Activated CD8-positive, alpha-beta T cell treated with anti-CD3 and anti-CD28 coated beads for 36 hours (primary cell): ENCODE measurements at regions not wholly inside any gene's neighbourhood (a gene's known extent, or its start where the extent isn't known, plus 50 kb on each side); places are given as distances from the start of the nearest gene placed in this dataset.
"Not testable (repeated sequence)": the region's sequence is repeated elsewhere in the genome, so short reads cannot be mapped to it uniquely, and the experiment has no call there.

ENCODE experiments used
- ATAC-seq: fragments of 200-7000 bp; cut with Tn5 transposase; one replicate; pipeline ENCODE4 v1.10.0; 2021; ENCODE audit warnings: mild to moderate bottlenecking, moderate library complexity
- CTCF ChIA-PET: fragments of 350-600 bp; sonication (Branson Sonifier 250); formaldehyde crosslinking; loops from one replicate; lab custom pipeline; 2021; ENCODE audit warnings: antibody characterized with exemption; lab: Charles Lee
- POLR2A ChIA-PET: fragments of 350-600 bp; sonication (Branson Sonifier 250); formaldehyde crosslinking; loops from one replicate; lab custom pipeline; 2021; ENCODE audit warnings: antibody characterized with exemption; lab: Charles Lee
- DNase-seq: peaks from one replicate; pipeline ENCODE4 v3.0.0-alpha.2; 2020
- H3K27ac Mint-ChIP-seq: one replicate; pipeline ENCODE4 v1.8.0; 2021; ENCODE audit warnings: mild to moderate bottlenecking, mixed read lengths
- H3K27me3 Mint-ChIP-seq: one replicate; pipeline ENCODE4 v1.8.0; 2021; ENCODE audit warnings: mixed read lengths
- H3K36me3 Mint-ChIP-seq: one replicate; pipeline ENCODE4 v1.8.0; 2021; ENCODE audit warnings: low read depth, mixed read lengths
- H3K4me1 Mint-ChIP-seq: one replicate; pipeline ENCODE4 v1.8.0; 2021; ENCODE audit warnings: low read depth, mixed read lengths
- H3K4me3 Mint-ChIP-seq: one replicate; pipeline ENCODE4 v1.8.0; 2021; ENCODE audit warnings: mild to moderate bottlenecking, moderate library complexity, mixed read lengths
- H3K9me3 Mint-ChIP-seq: one replicate; pipeline ENCODE4 v1.8.0; 2021; ENCODE audit warnings: mixed read lengths
- CTCF ChIP-seq: fragments of 200-600 bp; IDR thresholded peaks from one replicate; pipeline ENCODE4 v1.8.0; 2022; ENCODE audit warnings: antibody characterized with exemption, mild to moderate bottlenecking
- intact Hi-C: fragments of 100-400 bp; cut with micrococcal nuclease; formaldehyde crosslinking; loops from one replicate; pipeline ENCODE4 v1.10.0; 2022

- ChIA-PET CTCF (no interaction called here), POLR2A (no interaction called here)
- peaks cover 4% of the 10 kb centered on the region for H3K9me3 Mint-ChIP-seq
- intact Hi-C loops, result no loop called here
- no peaks in the 10 kb centered on the region for H3K36me3 Mint-ChIP-seq
- H3K27ac Mint-ChIP-seq, result no peak overlapping the region
- no peak for TF ChIP-seq CTCF
- DNase-seq (no peak), ATAC-seq (no peak)
- no peak overlapping the region for H3K4me3 Mint-ChIP-seq
- H3K27me3 Mint-ChIP-seq, result no peaks in the 10 kb centered on the region
- no peaks in the 10 kb centered on the region for H3K4me1 Mint-ChIP-seq
Measured at GRCh38 chr14:37746140-37746832, 150.9 kb downstream of the TTC6 start.

GRCh38 chr14:37753459-37753858 lies 158.0 kb downstream of the TTC6 start:
- H3K36me3 Mint-ChIP-seq, result no peaks in the 10 kb centered on the region
- H3K4me1 Mint-ChIP-seq, result no peaks in the 10 kb centered on the region
- no peaks in the 10 kb centered on the region for H3K9me3 Mint-ChIP-seq
- POLR2A ChIA-PET, result no interaction called here
- intact Hi-C loops, result no loop called here
- no peak for ATAC-seq
- no peaks in the 10 kb centered on the region for H3K27me3 Mint-ChIP-seq
- CTCF ChIA-PET, result no interaction called here
- DNase-seq, result no peak
- H3K27ac Mint-ChIP-seq, result no peak overlapping the region
- no peak overlapping the region for H3K4me3 Mint-ChIP-seq
- no peak for TF ChIP-seq CTCF

GRCh38 chr14:37760275-37760674 lies 164.8 kb downstream of the TTC6 start:
- intact Hi-C loops, POLR2A ChIA-PET, H3K27ac Mint-ChIP-seq, H3K4me1 Mint-ChIP-seq, H3K4me3 Mint-ChIP-seq, H3K27me3 Mint-ChIP-seq, H3K36me3 Mint-ChIP-seq, CTCF ChIA-PET, DNase-seq, ATAC-seq: not testable (repeated sequence)
- H3K9me3 Mint-ChIP-seq, result peaks cover 10% of the 10 kb centered on the region

GRCh38 chr14:37763266-37763665 lies 167.8 kb downstream of the TTC6 start:
- TF ChIP-seq CTCF, result no peak
- Mint-ChIP-seq H3K4me3 (no peak overlapping the region), H3K4me1 (no peaks in the 10 kb centered on the region), H3K9me3 (peaks cover 16% of the 10 kb centered on the region), H3K36me3 (no peaks in the 10 kb centered on the region), H3K27ac (no peak overlapping the region), H3K27me3 (no peaks in the 10 kb centered on the region)
- ATAC-seq (no peak), DNase-seq (no peak)
- intact Hi-C loops, result no loop called here
- CTCF ChIA-PET, result no interaction called here
- POLR2A ChIA-PET, result no interaction called here

- POLR2A ChIA-PET, H3K4me3 Mint-ChIP-seq, H3K27ac Mint-ChIP-seq, CTCF ChIA-PET, H3K4me1 Mint-ChIP-seq, ATAC-seq, H3K36me3 Mint-ChIP-seq, H3K9me3 Mint-ChIP-seq, intact Hi-C loops, H3K27me3 Mint-ChIP-seq, DNase-seq: not testable (repeated sequence)
Measured at GRCh38 chr14:37772283-37772682, 176.9 kb downstream of the TTC6 start.

- Mint-ChIP-seq H3K36me3 (no peaks in the 10 kb centered on the region), H3K27ac (no peak overlapping the region), H3K4me1 (no peaks in the 10 kb centered on the region), H3K4me3 (no peak overlapping the region), H3K9me3 (peaks cover 6% of the 10 kb centered on the region), H3K27me3 (no peaks in the 10 kb centered on the region)
- intact Hi-C loops, result no loop called here
- ChIA-PET POLR2A (no interaction called here), CTCF (no interaction called here)
- TF ChIP-seq CTCF, result no peak
- DNase-seq (no peak), ATAC-seq (no peak)
Measured at GRCh38 chr14:37776791-37777499, 181.5 kb downstream of the TTC6 start.
